ENCODE measurements at regions not wholly inside any gene's neighbourhood (a gene's known extent, or its start where the extent isn't known, plus 50 kb on each side); places are given as distances from the start of the nearest gene placed in this dataset.

GRCh38 chr9:21668516-21668915 lies 133.9 kb upstream of the MTAP start:
- BruUV-seq (replicated peaks): no TSS peak
- Mint-ChIP-seq H3K9me3 (ENCODE audit: low read depth, unreplicated experiment) (no peaks in the 10 kb centered on the region), H3K27ac (ENCODE audit: unreplicated experiment) (no peak overlapping the region), H3K4me1 (ENCODE audit: low read depth, unreplicated experiment) (peaks cover 32% of the 10 kb centered on the region), H3K27me3 (ENCODE audit: unreplicated experiment) (no peaks in the 10 kb centered on the region), H3K4me3 (ENCODE audit: low read depth, unreplicated experiment) (no peak overlapping the region), H3K36me3 (ENCODE audit: insufficient read depth, unreplicated experiment) (peaks cover 21% of the 10 kb centered on the region)
- TF ChIP-seq CTCF (IDR thresholded peaks at IDR 0.05; ENCODE audit: unreplicated experiment): no peak
- intact Hi-C loops (cut with micrococcal nuclease; ENCODE audit: unreplicated experiment): no loop called here
- CTCF ChIA-PET: no interaction called here
- no peak for DNase-seq

- Mint-ChIP-seq H3K27ac (ENCODE audit: unreplicated experiment) (peak overlapping the region; percentile 95), H3K9me3 (ENCODE audit: low read depth, unreplicated experiment) (no peaks in the 10 kb centered on the region), H3K36me3 (ENCODE audit: insufficient read depth, unreplicated experiment) (peaks cover 26% of the 10 kb centered on the region), H3K4me3 (ENCODE audit: low read depth, unreplicated experiment) (peak overlapping the region; percentile 55), H3K4me1 (ENCODE audit: low read depth, unreplicated experiment) (peaks cover 44% of the 10 kb centered on the region), H3K27me3 (ENCODE audit: unreplicated experiment) (no peaks in the 10 kb centered on the region)
- no peak for TF ChIP-seq CTCF (IDR thresholded peaks at IDR 0.05; ENCODE audit: unreplicated experiment)
- DNase-seq: no peak
- intact Hi-C loops (cut with micrococcal nuclease; ENCODE audit: unreplicated experiment): loop anchor here (5.0 kb wide), 1 partner anchor 323 kb away; the partner anchor contains the start of genes CDKN2A and CDKN2B-AS1
- CTCF ChIA-PET: interaction anchor here (1.0 kb wide), 1 partner anchor 15 kb away, joined by 3 read pairs; no protein-coding TSS in a partner anchor
- no TSS peak for BruUV-seq (replicated peaks)
These were observed 132.7 kb upstream of the MTAP start for GRCh38 chr9:21669701-21670100.

GRCh38 chr9:21670374-21670773 lies 132.1 kb upstream of the MTAP start:
- TF ChIP-seq CTCF (IDR thresholded peaks at IDR 0.05; ENCODE audit: unreplicated experiment): no peak
- intact Hi-C loops (cut with micrococcal nuclease; ENCODE audit: unreplicated experiment): loop anchor here (5.0 kb wide), 1 partner anchor 322 kb away; the partner anchor contains the start of genes CDKN2A and CDKN2B-AS1
- no peaks in the 10 kb centered on the region for H3K27me3 Mint-ChIP-seq (ENCODE audit: unreplicated experiment)
- H3K4me3 Mint-ChIP-seq (ENCODE audit: low read depth, unreplicated experiment): peak overlapping the region; percentile 55
- no peaks in the 10 kb centered on the region for H3K9me3 Mint-ChIP-seq (ENCODE audit: low read depth, unreplicated experiment)
- DNase-seq: no peak
- peaks cover 28% of the 10 kb centered on the region for H3K36me3 Mint-ChIP-seq (ENCODE audit: insufficient read depth, unreplicated experiment)
- H3K27ac Mint-ChIP-seq (ENCODE audit: unreplicated experiment): peak overlapping the region; percentile 95
- BruUV-seq (replicated peaks): no TSS peak
- peaks cover 48% of the 10 kb centered on the region for H3K4me1 Mint-ChIP-seq (ENCODE audit: low read depth, unreplicated experiment)
- CTCF ChIA-PET: no interaction called here

GRCh38 chr9:21672140-21672539 lies 130.3 kb upstream of the MTAP start:
- CTCF ChIA-PET: interaction anchor here (1.0 to 2.7 kb wide), 2 partner anchors 9 to 11 kb away, joined by 3 to 9 read pairs; no protein-coding TSS in a partner anchor
- Mint-ChIP-seq H3K27ac (ENCODE audit: unreplicated experiment) (peak overlapping the region; percentile 95), H3K27me3 (ENCODE audit: unreplicated experiment) (no peaks in the 10 kb centered on the region), H3K9me3 (ENCODE audit: low read depth, unreplicated experiment) (no peaks in the 10 kb centered on the region), H3K4me1 (ENCODE audit: low read depth, unreplicated experiment) (peaks cover 48% of the 10 kb centered on the region), H3K4me3 (ENCODE audit: low read depth, unreplicated experiment) (peak overlapping the region; percentile 55), H3K36me3 (ENCODE audit: insufficient read depth, unreplicated experiment) (peaks cover 34% of the 10 kb centered on the region)
- intact Hi-C loops (cut with micrococcal nuclease; ENCODE audit: unreplicated experiment): loop anchor here (2.0 to 5.0 kb wide), 2 partner anchors 83 to 320 kb away; partner anchors contain the start of genes CDKN2A and CDKN2B-AS1
- BruUV-seq (replicated peaks): no TSS peak
- DNase-seq: no peak
- no peak for TF ChIP-seq CTCF (IDR thresholded peaks at IDR 0.05; ENCODE audit: unreplicated experiment)

Data from Calu3 (cell line).